ENCODE measurements at regions not wholly inside any gene's neighbourhood (a gene's known extent, or its start where the extent isn't known, plus 50 kb on each side); places are given as distances from the start of the nearest gene placed in this dataset.

GRCh38 chr15:62568004-62568403 is 402.9 kb upstream of the C2CD4B start:
- H3K27ac Mint-ChIP-seq: no peak overlapping the region
- no peaks in the 10 kb centered on the region for H3K9me3 Mint-ChIP-seq (ENCODE audit: insufficient read depth)
- ChIA-PET CTCF (no interaction called here), POLR2A (no interaction called here)
- no peaks in the 10 kb centered on the region for H3K27me3 ChIP-seq (replicated peaks in 1 of 4; ENCODE audit: control extremely low read depth in 1 of 4, control insufficient read depth in 3 of 4, insufficient read depth in 4 of 4, low read length in 3 of 4)
- H3K9me3 ChIP-seq (ENCODE audit: control extremely low read depth in 1 of 3, control insufficient read depth in 2 of 3, insufficient read depth in 1 of 3, low read length in 2 of 3): peaks cover 0 to 4% (median 0%) of the 10 kb centered on the region in 3 donors
- H3K36me3 ChIP-seq (replicated peaks in 1 of 2; ENCODE audit: control extremely low read depth in 1 of 2, control insufficient read depth in 1 of 2, extremely low read depth in 1 of 2, insufficient read depth in 2 of 2, low read length in 1 of 2): no peaks in the 10 kb centered on the region
- peaks cover 34% of the 10 kb centered on the region for H3K27me3 Mint-ChIP-seq
- H3K79me2 ChIP-seq (ENCODE audit: control insufficient read depth, insufficient read depth, low read length): no peaks in the 10 kb centered on the region
- ATAC-seq (ENCODE audit: low read depth) (no peak), DNase-seq (no peak)
- H3K4me1 ChIP-seq (ENCODE audit: control insufficient read depth in 2 of 2, insufficient read depth in 2 of 2, low read length in 2 of 2): peaks cover 0 to 1% of the 10 kb centered on the region in 2 donors
- H2AFZ ChIP-seq (ENCODE audit: insufficient read depth, low read depth, low read length, poor library complexity, severe bottlenecking): no peak overlapping the region
- H4K20me1 ChIP-seq (ENCODE audit: control insufficient read depth, insufficient read depth, low read length, poor library complexity, severe bottlenecking): no peaks in the 10 kb centered on the region
- H3K4me1 Mint-ChIP-seq: no peaks in the 10 kb centered on the region
- H3K4me2 ChIP-seq (replicated peaks; ENCODE audit: low read depth, low read length, poor library complexity, severe bottlenecking): no peak overlapping the region
- H3K4me3 Mint-ChIP-seq: no peak overlapping the region
- intact Hi-C loops (cut with micrococcal nuclease): no loop called here
- 98% methylated on average over 5 of the region's 7 CpGs for WGBS (ENCODE audit: insufficient coverage)
- no peak overlapping the region for H3K27ac ChIP-seq (ENCODE audit: low read length in 2 of 2)
- no peak overlapping the region for H3K9ac ChIP-seq (ENCODE audit: low read length)
- no peak overlapping the region for H3K4me3 ChIP-seq (ENCODE audit: control extremely low read depth in 1 of 5, extremely low read depth in 1 of 5, insufficient read depth in 1 of 5, low read depth in 2 of 5, low read length in 4 of 5)
- no peak for TF ChIP-seq EZH2 (IDR thresholded peaks at IDR 0.05; ENCODE audit: borderline replicate concordance, insufficient read depth, low read depth, low read length, poor library complexity, severe bottlenecking)
- no peak for TF ChIP-seq CTCF (IDR thresholded peaks at IDR 0.05)

GRCh38 chr15:62568702-62569101 is 403.6 kb upstream of the C2CD4B start:
- CTCF ChIA-PET: no interaction called here
- no peak overlapping the region for H2AFZ ChIP-seq (ENCODE audit: insufficient read depth, low read depth, low read length, poor library complexity, severe bottlenecking)
- H3K27ac ChIP-seq (ENCODE audit: low read length in 2 of 2): no peak overlapping the region
- no peaks in the 10 kb centered on the region for H3K36me3 ChIP-seq (replicated peaks in 1 of 2; ENCODE audit: control extremely low read depth in 1 of 2, control insufficient read depth in 1 of 2, extremely low read depth in 1 of 2, insufficient read depth in 2 of 2, low read length in 1 of 2)
- TF ChIP-seq EZH2 (IDR thresholded peaks at IDR 0.05; ENCODE audit: borderline replicate concordance, insufficient read depth, low read depth, low read length, poor library complexity, severe bottlenecking): no peak
- TF ChIP-seq CTCF (IDR thresholded peaks at IDR 0.05): no peak
- H3K4me1 Mint-ChIP-seq: no peaks in the 10 kb centered on the region
- H3K27me3 Mint-ChIP-seq: peaks cover 29% of the 10 kb centered on the region
- no peak overlapping the region for H3K27ac Mint-ChIP-seq
- 87% methylated on average over 6 of the region's 6 CpGs for WGBS (ENCODE audit: insufficient coverage)
- H3K9me3 Mint-ChIP-seq (ENCODE audit: insufficient read depth): no peaks in the 10 kb centered on the region
- no peak overlapping the region for H3K4me3 Mint-ChIP-seq
- intact Hi-C loops (cut with micrococcal nuclease): no loop called here
- no peaks in the 10 kb centered on the region for H3K79me2 ChIP-seq (ENCODE audit: control insufficient read depth, insufficient read depth, low read length)
- no peak for ATAC-seq (ENCODE audit: low read depth)
- H3K9ac ChIP-seq (ENCODE audit: low read length): no peak overlapping the region
- H4K20me1 ChIP-seq (ENCODE audit: control insufficient read depth, insufficient read depth, low read length, poor library complexity, severe bottlenecking): no peaks in the 10 kb centered on the region
- POLR2A ChIA-PET: no interaction called here
- no peak overlapping the region for H3K4me2 ChIP-seq (replicated peaks; ENCODE audit: low read depth, low read length, poor library complexity, severe bottlenecking)
- H3K27me3 ChIP-seq (replicated peaks in 1 of 4; ENCODE audit: control extremely low read depth in 1 of 4, control insufficient read depth in 3 of 4, insufficient read depth in 4 of 4, low read length in 3 of 4): no peaks in the 10 kb centered on the region
- H3K4me3 ChIP-seq (ENCODE audit: control extremely low read depth in 1 of 5, extremely low read depth in 1 of 5, insufficient read depth in 1 of 5, low read depth in 2 of 5, low read length in 4 of 5): no peak overlapping the region
- no peak for DNase-seq
- peaks cover 0 to 4% (median 0%) of the 10 kb centered on the region in 3 donors for H3K9me3 ChIP-seq (ENCODE audit: control extremely low read depth in 1 of 3, control insufficient read depth in 2 of 3, insufficient read depth in 1 of 3, low read length in 2 of 3)
- H3K4me1 ChIP-seq (ENCODE audit: control insufficient read depth in 2 of 2, insufficient read depth in 2 of 2, low read length in 2 of 2): peaks cover 3 to 8% of the 10 kb centered on the region in 2 donors

All from B cell (primary cell).